HG03039 (cell line): ENCODE measurements at regions not wholly inside any gene's neighbourhood (a gene's known extent, or its start where the extent isn't known, plus 50 kb on each side); places are given as distances from the start of the nearest gene placed in this dataset.

Experiments used
- ATAC-seq: cut with Tn5 transposase; IDR thresholded peaks from one replicate; pipeline ENCODE4 v1.9.1; 2021; ENCODE audit warnings: mild to moderate bottlenecking, moderate library complexity; ENCODE audit not compliant: unreplicated experiment

GRCh38 chr4:58935332-58935731, 1825.1 kb upstream of the IGFBP7 start:
- ATAC-seq: no peak

- no peak for ATAC-seq
Observed at GRCh38 chr4:58936436-58936835, 1826.3 kb upstream of the IGFBP7 start.

GRCh38 chr4:58940167-58940566, 1830.0 kb upstream of the IGFBP7 start:
- no peak for ATAC-seq

GRCh38 chr4:58941286-58941685, 1831.1 kb upstream of the IGFBP7 start:
- no peak for ATAC-seq

- ATAC-seq: no peak
Observed at GRCh38 chr4:58953575-58953974, 1843.4 kb upstream of the IGFBP7 start.

GRCh38 chr4:58957711-58958110, 1847.5 kb upstream of the IGFBP7 start:
- ATAC-seq: no peak

- ATAC-seq: no peak
Observed at GRCh38 chr4:58961283-58961682, 1851.1 kb upstream of the IGFBP7 start.

- no peak for ATAC-seq
Observed at GRCh38 chr4:58961925-58962324, 1851.7 kb upstream of the IGFBP7 start.

- no peak for ATAC-seq
Observed at GRCh38 chr4:58962424-58962823, 1852.2 kb upstream of the IGFBP7 start.

GRCh38 chr4:58981828-58982227, 1871.6 kb upstream of the IGFBP7 start:
- no peak for ATAC-seq

GRCh38 chr4:58983887-58984286, 1873.7 kb upstream of the IGFBP7 start:
- no peak for ATAC-seq

- no peak for ATAC-seq
Observed at GRCh38 chr4:59002148-59002547, 1892.0 kb upstream of the IGFBP7 start.

GRCh38 chr4:59024257-59024656, 1914.1 kb upstream of the IGFBP7 start:
- ATAC-seq: no peak

GRCh38 chr4:59037812-59038211, 1927.6 kb upstream of the IGFBP7 start:
- no peak for ATAC-seq

GRCh38 chr4:59039046-59039445, 1928.9 kb upstream of the IGFBP7 start:
- ATAC-seq: no peak

- no peak for ATAC-seq
Observed at GRCh38 chr4:59044286-59044900, 1934.2 kb upstream of the IGFBP7 start.

GRCh38 chr4:59054086-59054485, 1943.9 kb upstream of the IGFBP7 start:
- no peak for ATAC-seq

GRCh38 chr4:59057804-59058203, 1947.6 kb upstream of the IGFBP7 start:
- no peak for ATAC-seq

GRCh38 chr4:59058543-59058942, 1948.4 kb upstream of the IGFBP7 start:
- ATAC-seq: no peak

GRCh38 chr4:59060002-59060846, 1950.0 kb upstream of the IGFBP7 start:
- ATAC-seq: no peak

- no peak for ATAC-seq
Observed at GRCh38 chr4:59060895-59061294, 1950.7 kb upstream of the IGFBP7 start.

GRCh38 chr4:59063015-59063720, 1953.0 kb upstream of the IGFBP7 start:
- ATAC-seq: no peak
